Mesothelial cell of epicardium (in vitro differentiated cells): ENCODE measurements at regions not wholly inside any gene's neighbourhood (a gene's known extent, or its start where the extent isn't known, plus 50 kb on each side); places are given as distances from the start of the nearest gene placed in this dataset.

Experiments
- DNase-seq, 2 experiments: peaks; one replicate each; pipeline ENCODE4 v3.0.0; 2021; ENCODE audit warnings: low spot score in 2 of 2; ENCODE audit not compliant: unreplicated experiment in 2 of 2
- H3K27ac Mint-ChIP-seq: 2 replicates; pipeline ENCODE4 v1.8.0; 2021; ENCODE audit warnings: mixed read lengths
- H3K27me3 Mint-ChIP-seq: 2 replicates; pipeline ENCODE4 v1.8.0; 2021; ENCODE audit warnings: low read depth, mixed read lengths
- H3K36me3 Mint-ChIP-seq: 2 replicates; pipeline ENCODE4 v1.8.0; 2021; ENCODE audit warnings: mixed read lengths
- H3K4me1 Mint-ChIP-seq: 2 replicates; pipeline ENCODE4 v1.8.0; 2021; ENCODE audit warnings: mixed read lengths
- H3K4me3 Mint-ChIP-seq: 2 replicates; pipeline ENCODE4 v1.8.0; 2021; ENCODE audit warnings: mild to moderate bottlenecking, moderate library complexity, mixed read lengths
- H3K9me3 Mint-ChIP-seq: 2 replicates; pipeline ENCODE4 v1.8.0; 2021; ENCODE audit warnings: mixed read lengths
- TF ChIP-seq, protein P1 (sequence below): fragments of 200-600 bp; sonication (generic); IDR thresholded peaks from one replicate; pipeline ENCODE4 v1.5.0; 2021; ENCODE audit warnings: antibody characterized with exemption; ENCODE audit not compliant: unreplicated experiment

- Mint-ChIP-seq H3K27ac (no peak overlapping the region), H3K27me3 (peaks cover 23% of the 10 kb centered on the region), H3K4me1 (no peaks in the 10 kb centered on the region), H3K4me3 (no peak overlapping the region), H3K9me3 (no peaks in the 10 kb centered on the region), H3K36me3 (no peaks in the 10 kb centered on the region)
- no peak for DNase-seq
- TF ChIP-seq, protein P1, sequence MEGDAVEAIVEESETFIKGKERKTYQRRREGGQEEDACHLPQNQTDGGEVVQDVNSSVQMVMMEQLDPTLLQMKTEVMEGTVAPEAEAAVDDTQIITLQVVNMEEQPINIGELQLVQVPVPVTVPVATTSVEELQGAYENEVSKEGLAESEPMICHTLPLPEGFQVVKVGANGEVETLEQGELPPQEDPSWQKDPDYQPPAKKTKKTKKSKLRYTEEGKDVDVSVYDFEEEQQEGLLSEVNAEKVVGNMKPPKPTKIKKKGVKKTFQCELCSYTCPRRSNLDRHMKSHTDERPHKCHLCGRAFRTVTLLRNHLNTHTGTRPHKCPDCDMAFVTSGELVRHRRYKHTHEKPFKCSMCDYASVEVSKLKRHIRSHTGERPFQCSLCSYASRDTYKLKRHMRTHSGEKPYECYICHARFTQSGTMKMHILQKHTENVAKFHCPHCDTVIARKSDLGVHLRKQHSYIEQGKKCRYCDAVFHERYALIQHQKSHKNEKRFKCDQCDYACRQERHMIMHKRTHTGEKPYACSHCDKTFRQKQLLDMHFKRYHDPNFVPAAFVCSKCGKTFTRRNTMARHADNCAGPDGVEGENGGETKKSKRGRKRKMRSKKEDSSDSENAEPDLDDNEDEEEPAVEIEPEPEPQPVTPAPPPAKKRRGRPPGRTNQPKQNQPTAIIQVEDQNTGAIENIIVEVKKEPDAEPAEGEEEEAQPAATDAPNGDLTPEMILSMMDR = no peak
Measured at GRCh38 chr15:100788418-100789105, 91.1 kb upstream of the ALDH1A3 start.

DNA sequence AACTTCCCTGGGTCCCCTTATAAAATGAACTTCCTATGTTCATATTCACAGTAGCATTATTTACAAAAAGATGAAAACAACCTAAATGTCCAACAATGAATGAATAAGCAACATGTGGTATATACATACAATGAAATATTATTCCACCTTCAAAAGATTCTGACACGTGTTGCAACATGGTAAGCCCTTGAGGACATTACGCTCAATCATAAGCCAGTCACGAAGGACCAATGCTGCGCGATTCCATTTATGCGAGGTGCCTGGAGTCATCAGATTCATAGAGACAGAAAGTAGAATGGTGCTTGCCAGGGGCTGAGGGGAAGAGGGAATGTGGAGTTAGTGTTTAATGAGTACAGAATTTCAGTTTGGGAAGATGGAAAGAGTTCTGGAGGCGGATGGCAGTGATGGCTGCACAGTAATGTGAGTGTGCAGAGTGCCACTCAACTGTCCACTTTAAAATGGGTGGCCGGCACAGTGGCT, 88.8 kb upstream of the ALDH1A3 start:
- TF ChIP-seq, protein P1 = no peak
- no peak overlapping the region for H3K27ac Mint-ChIP-seq
- H3K27me3 Mint-ChIP-seq = peaks cover 23% of the 10 kb centered on the region
- H3K4me3 Mint-ChIP-seq = no peak overlapping the region
- no peaks in the 10 kb centered on the region for H3K4me1 Mint-ChIP-seq
- no peak for DNase-seq
- H3K9me3 Mint-ChIP-seq = peaks cover 13% of the 10 kb centered on the region
- no peaks in the 10 kb centered on the region for H3K36me3 Mint-ChIP-seq

DNA sequence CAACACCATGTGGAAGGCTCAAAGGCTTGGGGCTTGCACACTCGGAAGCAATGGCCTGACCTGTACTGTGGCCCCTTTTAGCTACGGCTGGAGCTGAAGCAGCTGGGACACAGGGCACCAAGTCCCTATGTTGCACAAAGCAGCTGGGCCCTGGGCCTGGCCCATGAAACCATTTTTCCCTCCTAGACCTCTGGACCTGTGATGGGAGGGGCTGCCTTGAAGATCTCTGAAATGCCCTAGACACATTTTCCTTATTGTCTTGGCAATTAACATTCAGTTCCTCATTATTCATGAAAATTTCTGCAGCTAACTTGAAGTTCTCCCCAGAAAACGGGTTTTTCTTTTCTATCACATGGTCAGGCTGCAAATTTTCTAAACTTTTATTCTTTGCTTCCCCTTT, 85.6 kb upstream of the ALDH1A3 start:
- H3K4me3 Mint-ChIP-seq = no peak overlapping the region
- no peak for DNase-seq
- H3K4me1 Mint-ChIP-seq = no peaks in the 10 kb centered on the region
- no peak overlapping the region for H3K27ac Mint-ChIP-seq
- H3K36me3 Mint-ChIP-seq = no peaks in the 10 kb centered on the region
- H3K9me3 Mint-ChIP-seq = peaks cover 17% of the 10 kb centered on the region
- H3K27me3 Mint-ChIP-seq = peaks cover 29% of the 10 kb centered on the region
- TF ChIP-seq, protein P1 = no peak

GRCh38 chr15:100801256-100801900, 78.3 kb upstream of the ALDH1A3 start:
- Mint-ChIP-seq H3K27ac (no peak overlapping the region), H3K4me3 (no peak overlapping the region), H3K4me1 (no peaks in the 10 kb centered on the region), H3K9me3 (peaks cover 14% of the 10 kb centered on the region), H3K36me3 (no peaks in the 10 kb centered on the region), H3K27me3 (peaks cover 12% of the 10 kb centered on the region)
- TF ChIP-seq, protein P1 = no peak
- DNase-seq = no peak

DNA sequence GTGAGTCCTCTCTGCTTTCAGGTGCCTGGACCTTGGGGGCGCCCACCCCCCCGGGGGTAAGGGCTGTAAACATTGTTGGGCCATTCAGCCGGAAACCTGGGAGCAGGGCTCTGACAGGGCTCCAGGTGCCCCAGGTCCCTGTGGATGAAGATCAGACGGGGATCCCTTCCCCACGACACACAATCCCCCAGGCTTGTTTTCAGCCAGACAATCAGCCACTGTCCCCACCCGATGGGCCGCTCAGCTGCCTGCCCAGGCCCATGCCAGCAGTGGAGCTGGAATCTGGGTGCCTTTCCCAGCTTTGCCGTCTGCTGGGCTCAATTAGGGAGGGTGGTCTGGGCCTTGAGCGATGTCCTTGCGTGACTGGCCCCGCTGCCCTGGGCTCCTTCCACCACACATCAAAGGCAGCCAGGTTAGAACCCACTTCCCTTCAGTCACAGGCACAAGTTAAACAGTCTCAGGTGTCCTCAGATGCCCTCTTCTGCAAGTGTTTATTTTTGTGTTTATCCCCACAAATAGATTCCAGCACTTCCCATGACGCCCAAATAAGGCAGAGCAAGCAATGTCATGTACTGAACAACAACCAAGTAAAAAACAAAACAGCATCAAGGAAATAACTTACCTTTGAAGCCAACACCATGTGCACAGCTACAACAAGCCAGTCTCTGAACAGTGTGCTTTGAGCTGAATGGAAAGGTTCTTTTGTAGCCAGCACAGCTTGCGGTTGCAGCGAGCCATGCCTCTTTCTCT, 77.0 kb upstream of the ALDH1A3 start:
- no peak for DNase-seq
- peaks cover 13% of the 10 kb centered on the region for H3K9me3 Mint-ChIP-seq
- no peaks in the 10 kb centered on the region for H3K36me3 Mint-ChIP-seq
- no peaks in the 10 kb centered on the region for H3K4me1 Mint-ChIP-seq
- no peak overlapping the region for H3K4me3 Mint-ChIP-seq
- no peak overlapping the region for H3K27ac Mint-ChIP-seq
- TF ChIP-seq, protein P1 = no peak
- H3K27me3 Mint-ChIP-seq = peaks cover 10% of the 10 kb centered on the region
